ENCODE measurements at regions not wholly inside any gene's neighbourhood (a gene's known extent, or its start where the extent isn't known, plus 50 kb on each side); places are given as distances from the start of the nearest gene placed in this dataset.

GRCh38 chr3:76349715-76350480, 564.5 kb upstream of the ZNF717 start:
- no peak for DNase-seq (ENCODE audit: low read depth, low spot score)
- POLR2A ChIA-PET: no interaction called here
- TF ChIP-seq CTCF (IDR thresholded peaks at IDR 0.05; ENCODE audit: insufficient read depth, low read length, missing control alignments): no peak

GRCh38 chr3:76352051-76352450, 566.7 kb upstream of the ZNF717 start:
- CTCF ChIA-PET: no interaction called here
- TF ChIP-seq CTCF (IDR thresholded peaks at IDR 0.05; ENCODE audit: insufficient read depth, low read length, missing control alignments): no peak
- DNase-seq (ENCODE audit: low read depth, low spot score): no peak
- POLR2A ChIA-PET: no interaction called here
- no peak overlapping the region for H3K4me3 ChIP-seq (ENCODE audit: low read depth, low read length)

More at GRCh38 chr3:76349715-76350480, 564.5 kb upstream of the ZNF717 start:
- no peak overlapping the region for H3K4me3 ChIP-seq (ENCODE audit: low read depth, low read length)
- CTCF ChIA-PET: no interaction called here

- TF ChIP-seq CTCF (IDR thresholded peaks at IDR 0.05; ENCODE audit: insufficient read depth, low read length, missing control alignments): no peak
- ChIA-PET CTCF (no interaction called here), POLR2A (no interaction called here)
- no peak overlapping the region for H3K4me3 ChIP-seq (ENCODE audit: low read depth, low read length)
- DNase-seq (ENCODE audit: low read depth, low spot score): no peak
Measured at GRCh38 chr3:76352511-76353284, 567.3 kb upstream of the ZNF717 start.

GRCh38 chr3:76353683-76354082, 568.3 kb upstream of the ZNF717 start:
- H3K4me3 ChIP-seq (ENCODE audit: low read depth, low read length): no peak overlapping the region
- POLR2A ChIA-PET: no interaction called here
- CTCF ChIA-PET: interaction anchor here (0.8 kb wide), 1 partner anchor 15 kb away, joined by 4 read pairs; no protein-coding TSS in a partner anchor
- DNase-seq (ENCODE audit: low read depth, low spot score): no peak
- TF ChIP-seq CTCF (IDR thresholded peaks at IDR 0.05; ENCODE audit: insufficient read depth, low read length, missing control alignments): no peak

- CTCF ChIA-PET: interaction anchor here (2.9 kb wide), 1 partner anchor 9 kb away, joined by 10 read pairs; no protein-coding TSS in a partner anchor
- no peak for DNase-seq (ENCODE audit: low read depth, low spot score)
- no peak overlapping the region for H3K4me3 ChIP-seq (ENCODE audit: low read depth, low read length)
- POLR2A ChIA-PET: no interaction called here
- TF ChIP-seq CTCF (IDR thresholded peaks at IDR 0.05; ENCODE audit: insufficient read depth, low read length, missing control alignments): no peak
Measured at GRCh38 chr3:76361010-76361409, 575.7 kb upstream of the ZNF717 start.

GRCh38 chr3:76362643-76363042, 577.3 kb upstream of the ZNF717 start:
- ChIA-PET POLR2A (no interaction called here), CTCF (interaction anchor here (1.2 kb wide), 1 partner anchor 207 kb away, joined by 4 read pairs; no protein-coding TSS in a partner anchor)
- no peak for TF ChIP-seq CTCF (IDR thresholded peaks at IDR 0.05; ENCODE audit: insufficient read depth, low read length, missing control alignments)
- H3K4me3 ChIP-seq (ENCODE audit: low read depth, low read length): no peak overlapping the region
- no peak for DNase-seq (ENCODE audit: low read depth, low spot score)

Measured in AG04449 (cell line).